ENCODE measurements at regions not wholly inside any gene's neighbourhood (a gene's known extent, or its start where the extent isn't known, plus 50 kb on each side); places are given as distances from the start of the nearest gene placed in this dataset.

- Histone ChIP-seq H3K36me3 (ENCODE audit: insufficient read depth, low read length) (no peaks in the 10 kb centered on the region), H4K20me1 (ENCODE audit: insufficient read depth, low read depth, low read length) (no peaks in the 10 kb centered on the region), H3K4me2 (ENCODE audit: low read depth, low read length, poor library complexity, severe bottlenecking) (no peak overlapping the region), H3K9ac (ENCODE audit: low read length) (no peak overlapping the region), H3K79me2 (ENCODE audit: low read length) (no peaks in the 10 kb centered on the region), H2AFZ (ENCODE audit: low read length) (no peak overlapping the region), H3K4me1 (ENCODE audit: low read length) (no peaks in the 10 kb centered on the region), H3K27me3 (ENCODE audit: low read length) (no peaks in the 10 kb centered on the region), H3K27ac (ENCODE audit: low read length) (no peak overlapping the region), H3K9me2 (replicated peaks; ENCODE audit: insufficient read depth, low read length) (no peaks in the 10 kb centered on the region), H3K9me3 (ENCODE audit: low read length) (no peaks in the 10 kb centered on the region), H3K4me3 (ENCODE audit: low read length) (no peak overlapping the region)
- no peak for DNase-seq
Observed at GRCh38 chr3:159608311-159608710, 380.3 kb upstream of the IL12A start.

GRCh38 chr3:159609625-159610024, 379.0 kb upstream of the IL12A start:
- Histone ChIP-seq H3K4me1 (ENCODE audit: low read length) (no peaks in the 10 kb centered on the region), H3K9me2 (replicated peaks; ENCODE audit: insufficient read depth, low read length) (no peaks in the 10 kb centered on the region), H4K20me1 (ENCODE audit: insufficient read depth, low read depth, low read length) (no peaks in the 10 kb centered on the region), H3K4me2 (ENCODE audit: low read depth, low read length, poor library complexity, severe bottlenecking) (no peak overlapping the region), H2AFZ (ENCODE audit: low read length) (no peak overlapping the region), H3K9me3 (ENCODE audit: low read length) (no peaks in the 10 kb centered on the region), H3K27me3 (ENCODE audit: low read length) (no peaks in the 10 kb centered on the region), H3K36me3 (ENCODE audit: insufficient read depth, low read length) (no peaks in the 10 kb centered on the region), H3K9ac (ENCODE audit: low read length) (no peak overlapping the region), H3K27ac (ENCODE audit: low read length) (no peak overlapping the region), H3K79me2 (ENCODE audit: low read length) (no peaks in the 10 kb centered on the region), H3K4me3 (ENCODE audit: low read length) (no peak overlapping the region)
- no peak for DNase-seq

GRCh38 chr3:159616234-159616825, 372.3 kb upstream of the IL12A start:
- Histone ChIP-seq H3K4me2 (ENCODE audit: low read depth, low read length, poor library complexity, severe bottlenecking) (no peak overlapping the region), H4K20me1 (ENCODE audit: insufficient read depth, low read depth, low read length) (no peaks in the 10 kb centered on the region), H3K9me2 (replicated peaks; ENCODE audit: insufficient read depth, low read length) (no peaks in the 10 kb centered on the region), H3K9me3 (ENCODE audit: low read length) (no peaks in the 10 kb centered on the region), H2AFZ (ENCODE audit: low read length) (no peak overlapping the region), H3K79me2 (ENCODE audit: low read length) (no peaks in the 10 kb centered on the region), H3K36me3 (ENCODE audit: insufficient read depth, low read length) (no peaks in the 10 kb centered on the region), H3K4me3 (ENCODE audit: low read length) (no peak overlapping the region), H3K27ac (ENCODE audit: low read length) (no peak overlapping the region), H3K9ac (ENCODE audit: low read length) (no peak overlapping the region), H3K4me1 (ENCODE audit: low read length) (no peaks in the 10 kb centered on the region), H3K27me3 (ENCODE audit: low read length) (no peaks in the 10 kb centered on the region)
- no peak for DNase-seq

- no peak overlapping the region for H3K27ac ChIP-seq (ENCODE audit: low read length)
- H3K79me2 ChIP-seq (ENCODE audit: low read length) = no peaks in the 10 kb centered on the region
- H3K36me3 ChIP-seq (ENCODE audit: insufficient read depth, low read length) = no peaks in the 10 kb centered on the region
- no peak overlapping the region for H3K4me2 ChIP-seq (ENCODE audit: low read depth, low read length, poor library complexity, severe bottlenecking)
- no peak overlapping the region for H3K9ac ChIP-seq (ENCODE audit: low read length)
- no peaks in the 10 kb centered on the region for H3K4me1 ChIP-seq (ENCODE audit: low read length)
- no peaks in the 10 kb centered on the region for H4K20me1 ChIP-seq (ENCODE audit: insufficient read depth, low read depth, low read length)
- H3K9me3 ChIP-seq (ENCODE audit: low read length) = no peaks in the 10 kb centered on the region
- DNase-seq = no peak
- H2AFZ ChIP-seq (ENCODE audit: low read length) = no peak overlapping the region
- H3K9me2 ChIP-seq (replicated peaks; ENCODE audit: insufficient read depth, low read length) = no peaks in the 10 kb centered on the region
- H3K27me3 ChIP-seq (ENCODE audit: low read length) = no peaks in the 10 kb centered on the region
- no peak overlapping the region for H3K4me3 ChIP-seq (ENCODE audit: low read length)
Observed at GRCh38 chr3:159619341-159619885, 369.2 kb upstream of the IL12A start.

- Histone ChIP-seq H2AFZ (ENCODE audit: low read length) (no peak overlapping the region), H3K27me3 (ENCODE audit: low read length) (no peaks in the 10 kb centered on the region), H3K9me3 (ENCODE audit: low read length) (no peaks in the 10 kb centered on the region), H3K79me2 (ENCODE audit: low read length) (no peaks in the 10 kb centered on the region), H4K20me1 (ENCODE audit: insufficient read depth, low read depth, low read length) (no peaks in the 10 kb centered on the region), H3K27ac (ENCODE audit: low read length) (no peak overlapping the region), H3K4me3 (ENCODE audit: low read length) (no peak overlapping the region), H3K9ac (ENCODE audit: low read length) (no peak overlapping the region), H3K4me2 (ENCODE audit: low read depth, low read length, poor library complexity, severe bottlenecking) (no peak overlapping the region), H3K4me1 (ENCODE audit: low read length) (no peaks in the 10 kb centered on the region), H3K36me3 (ENCODE audit: insufficient read depth, low read length) (no peaks in the 10 kb centered on the region), H3K9me2 (replicated peaks; ENCODE audit: insufficient read depth, low read length) (no peaks in the 10 kb centered on the region)
- DNase-seq = no peak
Observed at GRCh38 chr3:159620281-159620680, 368.4 kb upstream of the IL12A start.

GRCh38 chr3:159620873-159621272, 367.8 kb upstream of the IL12A start:
- Histone ChIP-seq H3K79me2 (ENCODE audit: low read length) (no peaks in the 10 kb centered on the region), H3K27me3 (ENCODE audit: low read length) (no peaks in the 10 kb centered on the region), H3K9ac (ENCODE audit: low read length) (no peak overlapping the region), H3K4me1 (ENCODE audit: low read length) (no peaks in the 10 kb centered on the region), H3K4me3 (ENCODE audit: low read length) (no peak overlapping the region), H3K36me3 (ENCODE audit: insufficient read depth, low read length) (no peaks in the 10 kb centered on the region), H3K27ac (ENCODE audit: low read length) (no peak overlapping the region), H3K9me3 (ENCODE audit: low read length) (no peaks in the 10 kb centered on the region), H3K9me2 (replicated peaks; ENCODE audit: insufficient read depth, low read length) (no peaks in the 10 kb centered on the region), H4K20me1 (ENCODE audit: insufficient read depth, low read depth, low read length) (no peaks in the 10 kb centered on the region), H3K4me2 (ENCODE audit: low read depth, low read length, poor library complexity, severe bottlenecking) (no peak overlapping the region), H2AFZ (ENCODE audit: low read length) (no peak overlapping the region)
- no peak for DNase-seq

- Histone ChIP-seq H2AFZ (ENCODE audit: low read length) (no peak overlapping the region), H4K20me1 (ENCODE audit: insufficient read depth, low read depth, low read length) (no peaks in the 10 kb centered on the region), H3K4me2 (ENCODE audit: low read depth, low read length, poor library complexity, severe bottlenecking) (no peak overlapping the region), H3K4me1 (ENCODE audit: low read length) (no peaks in the 10 kb centered on the region), H3K79me2 (ENCODE audit: low read length) (no peaks in the 10 kb centered on the region), H3K9me3 (ENCODE audit: low read length) (no peaks in the 10 kb centered on the region), H3K9me2 (replicated peaks; ENCODE audit: insufficient read depth, low read length) (no peaks in the 10 kb centered on the region), H3K27me3 (ENCODE audit: low read length) (no peaks in the 10 kb centered on the region), H3K4me3 (ENCODE audit: low read length) (no peak overlapping the region), H3K36me3 (ENCODE audit: insufficient read depth, low read length) (no peaks in the 10 kb centered on the region), H3K9ac (ENCODE audit: low read length) (no peak overlapping the region), H3K27ac (ENCODE audit: low read length) (no peak overlapping the region)
- DNase-seq = no peak
Observed at GRCh38 chr3:159624616-159625015, 364.0 kb upstream of the IL12A start.

- Histone ChIP-seq H2AFZ (ENCODE audit: low read length) (no peak overlapping the region), H3K36me3 (ENCODE audit: insufficient read depth, low read length) (no peaks in the 10 kb centered on the region), H3K4me1 (ENCODE audit: low read length) (no peaks in the 10 kb centered on the region), H4K20me1 (ENCODE audit: insufficient read depth, low read depth, low read length) (no peaks in the 10 kb centered on the region), H3K4me3 (ENCODE audit: low read length) (no peak overlapping the region), H3K27me3 (ENCODE audit: low read length) (no peaks in the 10 kb centered on the region), H3K27ac (ENCODE audit: low read length) (no peak overlapping the region), H3K9me2 (replicated peaks; ENCODE audit: insufficient read depth, low read length) (no peaks in the 10 kb centered on the region), H3K4me2 (ENCODE audit: low read depth, low read length, poor library complexity, severe bottlenecking) (no peak overlapping the region), H3K9ac (ENCODE audit: low read length) (no peak overlapping the region), H3K9me3 (ENCODE audit: low read length) (no peaks in the 10 kb centered on the region), H3K79me2 (ENCODE audit: low read length) (no peaks in the 10 kb centered on the region)
- no peak for DNase-seq
Observed at GRCh38 chr3:159625594-159625993, 363.0 kb upstream of the IL12A start.
